HEK293 (cell line): ENCODE measurements at regions not wholly inside any gene's neighbourhood (a gene's known extent, or its start where the extent isn't known, plus 50 kb on each side); places are given as distances from the start of the nearest gene placed in this dataset.

ENCODE experiments used
- AEBP2 ChIP-seq: fragments of 450-650 bp; formaldehyde crosslinking; IDR thresholded peaks from 2 replicates; pipeline ENCODE4 v1.5.1; 2016; ENCODE audit warnings: missing biosample characterization, missing genetic modification characterization, borderline replicate concordance
- EGR2 ChIP-seq: fragments of 450-650 bp; formaldehyde crosslinking; IDR thresholded peaks from 2 replicates; pipeline ENCODE4 v1.5.1; 2016; ENCODE audit warnings: low read depth, missing biosample characterization, missing genetic modification characterization
- HIC1 ChIP-seq: fragments of 450-650 bp; formaldehyde crosslinking; IDR thresholded peaks from 2 replicates; pipeline ENCODE4 v1.5.1; 2016; ENCODE audit warnings: missing biosample characterization, missing genetic modification characterization
- MYNN ChIP-seq: fragments of 450-650 bp; formaldehyde crosslinking; IDR thresholded peaks from 2 replicates; pipeline ENCODE4 v1.5.1; 2016; ENCODE audit warnings: missing biosample characterization, missing genetic modification characterization, borderline replicate concordance
- MZF1 ChIP-seq: fragments of 450-650 bp; formaldehyde crosslinking; IDR thresholded peaks from 2 replicates; pipeline ENCODE4 v1.5.1; 2017; ENCODE audit warnings: missing biosample characterization, missing genetic modification characterization, borderline replicate concordance
- OSR2 ChIP-seq: fragments of 450-650 bp; formaldehyde crosslinking; IDR thresholded peaks from 2 replicates; pipeline ENCODE4 v1.5.1; 2016; ENCODE audit warnings: missing biosample characterization, missing genetic modification characterization
- OVOL3 ChIP-seq: fragments of 450-650 bp; formaldehyde crosslinking; IDR thresholded peaks from 2 replicates; pipeline ENCODE4 v1.5.1; 2016; ENCODE audit warnings: missing biosample characterization, missing genetic modification characterization
- PBX3 ChIP-seq: sonication (generic); formaldehyde crosslinking; IDR thresholded peaks from 2 replicates; pipeline ENCODE4 v1.8.1; 2022; ENCODE audit warnings: mild to moderate bottlenecking, moderate library complexity, missing genetic modification reagents
- PRDM2 ChIP-seq: fragments of 450-650 bp; formaldehyde crosslinking; IDR thresholded peaks from 2 replicates; pipeline ENCODE4 v1.5.1; 2016; ENCODE audit warnings: missing biosample characterization, missing genetic modification characterization, borderline replicate concordance
- REST ChIP-seq: fragments of 450-650 bp; formaldehyde crosslinking; IDR thresholded peaks from 2 replicates; pipeline ENCODE4 v1.5.1; 2016; ENCODE audit warnings: missing biosample characterization, missing genetic modification characterization
- ZIC2 ChIP-seq: fragments of 450-650 bp; formaldehyde crosslinking; IDR thresholded peaks from 2 replicates; pipeline ENCODE4 v1.5.1; 2016; ENCODE audit warnings: missing biosample characterization, missing genetic modification characterization
- ZNF132 ChIP-seq: fragments of 450-650 bp; formaldehyde crosslinking; IDR thresholded peaks from 2 replicates; pipeline ENCODE4 v1.5.1; 2017; ENCODE audit warnings: missing biosample characterization, missing genetic modification characterization, borderline replicate concordance
- ZNF146 ChIP-seq: fragments of 450-650 bp; formaldehyde crosslinking; IDR thresholded peaks from 2 replicates; pipeline ENCODE4 v1.5.1; 2016; ENCODE audit warnings: missing biosample characterization, missing genetic modification characterization
- ZNF155 ChIP-seq: fragments of 450-650 bp; formaldehyde crosslinking; IDR thresholded peaks from 2 replicates; pipeline ENCODE4 v1.5.1; 2016; ENCODE audit warnings: missing biosample characterization, missing genetic modification characterization
- ZNF19 ChIP-seq: fragments of 450-650 bp; formaldehyde crosslinking; IDR thresholded peaks from 2 replicates; pipeline ENCODE4; 2016; ENCODE audit warnings: missing biosample characterization, missing genetic modification characterization, low read depth
- ZNF366 ChIP-seq: fragments of 450-650 bp; formaldehyde crosslinking; conservative IDR thresholded peaks from 2 replicates; pipeline ENCODE4 v1.5.1; 2016; ENCODE audit warnings: missing biosample characterization, missing genetic modification characterization
- ZNF514 ChIP-seq: fragments of 450-650 bp; formaldehyde crosslinking; IDR thresholded peaks from 2 replicates; pipeline ENCODE4 v1.5.1; 2016; ENCODE audit warnings: missing biosample characterization, missing genetic modification characterization
- ZNF585B ChIP-seq: fragments of 450-650 bp; formaldehyde crosslinking; IDR thresholded peaks from 2 replicates; pipeline ENCODE4 v1.5.1; 2016; ENCODE audit warnings: missing biosample characterization, missing genetic modification characterization
- ZNF664 ChIP-seq: fragments of 450-650 bp; formaldehyde crosslinking; IDR thresholded peaks from 2 replicates; pipeline ENCODE4 v1.5.1; 2016; ENCODE audit warnings: missing biosample characterization, missing genetic modification characterization
- ZNF701 ChIP-seq: fragments of 450-650 bp; formaldehyde crosslinking; IDR thresholded peaks from 2 replicates; pipeline ENCODE4 v1.5.1; 2016; ENCODE audit warnings: missing biosample characterization, missing genetic modification characterization
- ZNF76 ChIP-seq: fragments of 450-650 bp; formaldehyde crosslinking; IDR thresholded peaks from 2 replicates; pipeline ENCODE4; 2016; ENCODE audit warnings: low read depth, missing biosample characterization, missing genetic modification characterization, borderline replicate concordance
- ZNF777 ChIP-seq: fragments of 450-650 bp; formaldehyde crosslinking; IDR thresholded peaks from 2 replicates; pipeline ENCODE4 v1.5.1; 2017; ENCODE audit warnings: missing biosample characterization, missing genetic modification characterization, borderline replicate concordance
- ZSCAN5A ChIP-seq: fragments of 450-650 bp; formaldehyde crosslinking; IDR thresholded peaks from 2 replicates; pipeline ENCODE4 v1.5.1; 2016; ENCODE audit warnings: missing biosample characterization, missing genetic modification characterization

GRCh38 chr12:94832780-94833681, 170.5 kb downstream of the NDUFA12 start (continued):
- TF ChIP-seq HIC1 (tag by site-specific recombination) (no peak), AEBP2 (no peak), OVOL3 (tag by site-specific recombination) (no peak), ZNF19 (tag by site-specific recombination) (no peak), ZNF777 (tag by site-specific recombination) (no peak), REST (tag by site-specific recombination) (no peak), ZNF76 (no peak), PRDM2 (tag by site-specific recombination) (no peak), ZNF132 (tag by site-specific recombination) (no peak), ZNF664 (tag by site-specific recombination) (no peak), ZNF514 (tag by site-specific recombination) (no peak), ZNF585B (tag by site-specific recombination) (no peak), EGR2 (tag by site-specific recombination) (no peak), ZNF701 (tag by site-specific recombination) (no peak), PBX3 (CRISPR knock-in tag) (no peak), ZNF155 (tag by site-specific recombination) (no peak), ZNF146 (tag by site-specific recombination) (no peak), MZF1 (peak; percentile 92), OSR2 (tag by site-specific recombination) (peak; percentile 57), ZIC2 (peak; percentile 18; the same call in 1 of the 2 replicates), MYNN (tag by site-specific recombination) (no peak), ZNF366 (tag by site-specific recombination) (no peak; the same call in 1 of the 2 replicates), ZSCAN5A (no peak)
